HCT116 (cell line): ENCODE measurements at regions not wholly inside any gene's neighbourhood (a gene's known extent, or its start where the extent isn't known, plus 50 kb on each side); places are given as distances from the start of the nearest gene placed in this dataset.

Experiments
- ATAC-seq: fragments of 200-7000 bp; cut with Tn5 transposase; 2 replicates; pipeline ENCODE4 v1.9.1; 2020; ENCODE audit warnings: mild to moderate bottlenecking, moderate library complexity
- BruUV-seq: library from RNA; stranded (reverse); fragments of 400-500 nt; replicated peaks from 2 replicates; lab custom pipeline; 2021; lab: Mats Ljungman, UMichigan
- CTCF ChIA-PET: fragments of 300-600 bp; sonication (Branson Sonifier 250); formaldehyde crosslinking; loops from one replicate; lab custom pipeline; 2021; ENCODE audit warnings: antibody characterized with exemption; lab: Charles Lee
- POLR2A ChIA-PET: fragments of 300-600, 350-600 bp; sonication (Branson Sonifier 250); formaldehyde crosslinking; loops from one replicate; lab custom pipeline; 2021; ENCODE audit warnings: antibody characterized with exemption; lab: Charles Lee
- RAD21 ChIA-PET, 2 experiments: fragments of 300-600 bp; sonication (Branson Sonifier 250); formaldehyde crosslinking; loops; one replicate each; lab custom pipeline; 2023; ENCODE audit warnings: low total read pairs in 2 of 2; ENCODE audit not compliant: uncharacterized antibody in 2 of 2, unreplicated experiment in 2 of 2, low non-redundant PET in 1 of 2; lab: Charles Lee
- DNase-seq: peaks from one replicate; pipeline ENCODE4 v3.0.0-alpha.2; 2010; ENCODE audit warnings: low read depth, low spot score
- H2AFZ ChIP-seq: fragments of 200-600 bp; shearing (Covaris generic), sonication (generic); 2 replicates; pipeline ENCODE4 v1.6.1; 2017; ENCODE audit warnings: low read depth, mixed run types, mixed read lengths, antibody characterized with exemption, low read length; ENCODE audit not compliant: poor library complexity, severe bottlenecking
- H3K27ac ChIP-seq: 2 replicates; pipeline ENCODE4 v1.5.1; 2012; ENCODE audit warnings: low read depth, low read length
- H3K27me3 ChIP-seq: fragments of 200-600 bp; sonication (generic); 2 replicates; pipeline ENCODE4 v1.6.1; 2016; ENCODE audit warnings: mixed run types, low read length, mixed read lengths; ENCODE audit not compliant: insufficient read depth
- H3K36me3 ChIP-seq, 2 experiments: fragments of 200-500 bp in 1 of 2; fragments of 200-600 bp in 1 of 2; sonication (Bioruptor generic) in 1 of 2; sonication (generic) in 1 of 2; 2 replicates each; pipeline versions ENCODE4 v1.5.1 to v1.6.1; 2014 to 2016; ENCODE audit warnings: low read length in 2 of 2, inconsistent platforms in 1 of 2, mixed read lengths in 1 of 2, mixed run types in 1 of 2; ENCODE audit not compliant: insufficient read depth in 2 of 2, control insufficient read depth in 1 of 2
- H3K4me1 ChIP-seq, 2 experiments: fragments of 200-600 bp in 1 of 2; sonication (generic) in 1 of 2; 2 replicates each; pipeline versions ENCODE4 v1.5.1 to v1.6.1; 2012 to 2017; ENCODE audit warnings: low read length in 2 of 2, inconsistent platforms in 1 of 2, mild to moderate bottlenecking in 1 of 2, mixed read lengths in 1 of 2, mixed run types in 1 of 2, moderate library complexity in 1 of 2; ENCODE audit not compliant: insufficient read depth in 2 of 2, control insufficient read depth in 1 of 2
- H3K4me2 ChIP-seq: fragments of 200-600 bp; sonication (generic); 2 replicates; pipeline ENCODE4 v1.6.1; 2017; ENCODE audit warnings: mixed run types, low read length, mixed read lengths
- H3K4me3 ChIP-seq, 2 experiments: fragments of 200-600 bp in 1 of 2; sonication (generic) in 1 of 2; replicated peaks in 1 of 2; 2 replicates each; pipeline ENCODE4 v1.5.1; 2011 to 2016; ENCODE audit warnings: low read length in 2 of 2, control low read depth in 1 of 2, low read depth in 1 of 2, mild to moderate bottlenecking in 1 of 2, mixed read lengths in 1 of 2, mixed run types in 1 of 2
- H3K79me2 ChIP-seq: fragments of 200-600 bp; sonication (generic); 2 replicates; pipeline ENCODE4 v1.6.1; 2017; ENCODE audit warnings: mild to moderate bottlenecking, mixed run types, low read length, moderate library complexity, mixed read lengths; ENCODE audit not compliant: insufficient read depth
- H3K9ac ChIP-seq: fragments of 200-600 bp; sonication (generic); 2 replicates; pipeline ENCODE4 v1.6.1; 2016; ENCODE audit warnings: low read length, mixed read lengths
- H3K9me2 ChIP-seq: fragments of 200-600 bp; sonication (generic), shearing (Covaris generic); 2 replicates; pipeline ENCODE4 v1.6.1; 2017; ENCODE audit warnings: mixed run types, mild to moderate bottlenecking, moderate library complexity; ENCODE audit not compliant: insufficient read depth
- H3K9me3 ChIP-seq, 2 experiments: fragments of 200-500 bp in 1 of 2; fragments of 200-600 bp in 1 of 2; sonication (Bioruptor generic) in 1 of 2; sonication (generic) in 1 of 2; 2 replicates each; pipeline ENCODE4 v1.6.1; 2014 to 2017; ENCODE audit warnings: low read length in 2 of 2, mixed read lengths in 2 of 2, inconsistent platforms in 1 of 2, low read depth in 1 of 2, mild to moderate bottlenecking in 1 of 2, mixed run types in 1 of 2, moderate library complexity in 1 of 2; ENCODE audit not compliant: control insufficient read depth in 1 of 2, insufficient read depth in 1 of 2
- H4K20me1 ChIP-seq: fragments of 200-600 bp; sonication (generic), shearing (Covaris generic); 2 replicates; pipeline ENCODE4 v1.6.1; 2017; ENCODE audit warnings: mixed run types, mild to moderate bottlenecking, moderate library complexity; ENCODE audit not compliant: insufficient read depth
- CBX3 ChIP-seq: IDR thresholded peaks from 2 replicates; pipeline ENCODE4 v1.6.1; 2012; ENCODE audit warnings: low read depth
- POLR2A ChIP-seq: IDR thresholded peaks from 2 replicates; pipeline ENCODE4 v1.7.0; 2011; ENCODE audit warnings: borderline replicate concordance; ENCODE audit not compliant: insufficient read depth, insufficient read length; ENCODE audit errors: extremely low read depth
- SIN3A ChIP-seq: IDR thresholded peaks from 2 replicates; pipeline ENCODE4 v1.6.1; 2012; ENCODE audit warnings: low read depth
- ZFX ChIP-seq: fragments of 450-650 bp; IDR thresholded peaks from 2 replicates; pipeline ENCODE4 v1.6.1; 2017
- intact Hi-C: fragments of 100-400 bp; cut with micrococcal nuclease; formaldehyde crosslinking; loops from 2 replicates; pipeline ENCODE4 v1.10.0; 2022
- TF ChIP-seq, protein P1 (sequence below), 3 experiments: fragments of 200-600 bp in 1 of 3; sonication (generic) in 1 of 3; IDR thresholded peaks in 2 of 3; conservative IDR thresholded peaks in 1 of 3; 2 replicates each; pipeline ENCODE4 v1.5.1; 2012 to 2017; ENCODE audit warnings: low read depth in 2 of 3, low read length in 2 of 3, antibody characterized with exemption in 1 of 3, borderline replicate concordance in 1 of 3, control low read depth in 1 of 3, mild to moderate bottlenecking in 1 of 3, mixed read lengths in 1 of 3, mixed run types in 1 of 3, moderate library complexity in 1 of 3; ENCODE audit not compliant: insufficient read depth in 1 of 3
- TF ChIP-seq, protein P2 (sequence below): IDR thresholded peaks from 2 replicates; pipeline ENCODE4 v1.6.1; 2012; ENCODE audit warnings: low read depth
- TF ChIP-seq, protein P3 (sequence below): IDR thresholded peaks from 2 replicates; pipeline ENCODE4 v1.6.1; 2012
- TF ChIP-seq, protein P4 (sequence below): IDR thresholded peaks from 2 replicates; pipeline ENCODE4 v1.6.1; 2011; ENCODE audit warnings: mild to moderate bottlenecking, low read length, moderate library complexity; ENCODE audit not compliant: insufficient replicate concordance; ENCODE audit errors: extremely low read depth

GRCh38 chr4:68734095-68734494 is 63.6 kb upstream of the UGT2B15 start:
- Histone ChIP-seq H2AFZ (no peak overlapping the region), H3K27me3 (no peaks in the 10 kb centered on the region), H3K4me3 (no peak overlapping the region), H4K20me1 (no peaks in the 10 kb centered on the region), H3K36me3 (no peaks in the 10 kb centered on the region), H3K4me2 (no peak overlapping the region), H3K9me3 (no peaks in the 10 kb centered on the region)
- ATAC-seq, result no peak
- no peak for TF ChIP-seq CBX3
- no peak for TF ChIP-seq ZFX
- TF ChIP-seq, protein P1, sequence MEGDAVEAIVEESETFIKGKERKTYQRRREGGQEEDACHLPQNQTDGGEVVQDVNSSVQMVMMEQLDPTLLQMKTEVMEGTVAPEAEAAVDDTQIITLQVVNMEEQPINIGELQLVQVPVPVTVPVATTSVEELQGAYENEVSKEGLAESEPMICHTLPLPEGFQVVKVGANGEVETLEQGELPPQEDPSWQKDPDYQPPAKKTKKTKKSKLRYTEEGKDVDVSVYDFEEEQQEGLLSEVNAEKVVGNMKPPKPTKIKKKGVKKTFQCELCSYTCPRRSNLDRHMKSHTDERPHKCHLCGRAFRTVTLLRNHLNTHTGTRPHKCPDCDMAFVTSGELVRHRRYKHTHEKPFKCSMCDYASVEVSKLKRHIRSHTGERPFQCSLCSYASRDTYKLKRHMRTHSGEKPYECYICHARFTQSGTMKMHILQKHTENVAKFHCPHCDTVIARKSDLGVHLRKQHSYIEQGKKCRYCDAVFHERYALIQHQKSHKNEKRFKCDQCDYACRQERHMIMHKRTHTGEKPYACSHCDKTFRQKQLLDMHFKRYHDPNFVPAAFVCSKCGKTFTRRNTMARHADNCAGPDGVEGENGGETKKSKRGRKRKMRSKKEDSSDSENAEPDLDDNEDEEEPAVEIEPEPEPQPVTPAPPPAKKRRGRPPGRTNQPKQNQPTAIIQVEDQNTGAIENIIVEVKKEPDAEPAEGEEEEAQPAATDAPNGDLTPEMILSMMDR (IDR thresholded peaks at IDR 0.05 in 2 of 3, conservative IDR thresholded peaks at IDR 0.05 in 1 of 3; ENCODE audit: borderline replicate concordance in 1 of 3, insufficient read depth in 1 of 3, low read depth in 2 of 3, low read length in 2 of 3), result no peak
- TF ChIP-seq, protein P2, sequence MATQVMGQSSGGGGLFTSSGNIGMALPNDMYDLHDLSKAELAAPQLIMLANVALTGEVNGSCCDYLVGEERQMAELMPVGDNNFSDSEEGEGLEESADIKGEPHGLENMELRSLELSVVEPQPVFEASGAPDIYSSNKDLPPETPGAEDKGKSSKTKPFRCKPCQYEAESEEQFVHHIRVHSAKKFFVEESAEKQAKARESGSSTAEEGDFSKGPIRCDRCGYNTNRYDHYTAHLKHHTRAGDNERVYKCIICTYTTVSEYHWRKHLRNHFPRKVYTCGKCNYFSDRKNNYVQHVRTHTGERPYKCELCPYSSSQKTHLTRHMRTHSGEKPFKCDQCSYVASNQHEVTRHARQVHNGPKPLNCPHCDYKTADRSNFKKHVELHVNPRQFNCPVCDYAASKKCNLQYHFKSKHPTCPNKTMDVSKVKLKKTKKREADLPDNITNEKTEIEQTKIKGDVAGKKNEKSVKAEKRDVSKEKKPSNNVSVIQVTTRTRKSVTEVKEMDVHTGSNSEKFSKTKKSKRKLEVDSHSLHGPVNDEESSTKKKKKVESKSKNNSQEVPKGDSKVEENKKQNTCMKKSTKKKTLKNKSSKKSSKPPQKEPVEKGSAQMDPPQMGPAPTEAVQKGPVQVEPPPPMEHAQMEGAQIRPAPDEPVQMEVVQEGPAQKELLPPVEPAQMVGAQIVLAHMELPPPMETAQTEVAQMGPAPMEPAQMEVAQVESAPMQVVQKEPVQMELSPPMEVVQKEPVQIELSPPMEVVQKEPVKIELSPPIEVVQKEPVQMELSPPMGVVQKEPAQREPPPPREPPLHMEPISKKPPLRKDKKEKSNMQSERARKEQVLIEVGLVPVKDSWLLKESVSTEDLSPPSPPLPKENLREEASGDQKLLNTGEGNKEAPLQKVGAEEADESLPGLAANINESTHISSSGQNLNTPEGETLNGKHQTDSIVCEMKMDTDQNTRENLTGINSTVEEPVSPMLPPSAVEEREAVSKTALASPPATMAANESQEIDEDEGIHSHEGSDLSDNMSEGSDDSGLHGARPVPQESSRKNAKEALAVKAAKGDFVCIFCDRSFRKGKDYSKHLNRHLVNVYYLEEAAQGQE, result no peak
- TF ChIP-seq, protein P3, sequence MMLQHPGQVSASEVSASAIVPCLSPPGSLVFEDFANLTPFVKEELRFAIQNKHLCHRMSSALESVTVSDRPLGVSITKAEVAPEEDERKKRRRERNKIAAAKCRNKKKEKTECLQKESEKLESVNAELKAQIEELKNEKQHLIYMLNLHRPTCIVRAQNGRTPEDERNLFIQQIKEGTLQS, result no peak
- TF ChIP-seq SIN3A, result no peak
- no peak for TF ChIP-seq POLR2A
- TF ChIP-seq, protein P4, sequence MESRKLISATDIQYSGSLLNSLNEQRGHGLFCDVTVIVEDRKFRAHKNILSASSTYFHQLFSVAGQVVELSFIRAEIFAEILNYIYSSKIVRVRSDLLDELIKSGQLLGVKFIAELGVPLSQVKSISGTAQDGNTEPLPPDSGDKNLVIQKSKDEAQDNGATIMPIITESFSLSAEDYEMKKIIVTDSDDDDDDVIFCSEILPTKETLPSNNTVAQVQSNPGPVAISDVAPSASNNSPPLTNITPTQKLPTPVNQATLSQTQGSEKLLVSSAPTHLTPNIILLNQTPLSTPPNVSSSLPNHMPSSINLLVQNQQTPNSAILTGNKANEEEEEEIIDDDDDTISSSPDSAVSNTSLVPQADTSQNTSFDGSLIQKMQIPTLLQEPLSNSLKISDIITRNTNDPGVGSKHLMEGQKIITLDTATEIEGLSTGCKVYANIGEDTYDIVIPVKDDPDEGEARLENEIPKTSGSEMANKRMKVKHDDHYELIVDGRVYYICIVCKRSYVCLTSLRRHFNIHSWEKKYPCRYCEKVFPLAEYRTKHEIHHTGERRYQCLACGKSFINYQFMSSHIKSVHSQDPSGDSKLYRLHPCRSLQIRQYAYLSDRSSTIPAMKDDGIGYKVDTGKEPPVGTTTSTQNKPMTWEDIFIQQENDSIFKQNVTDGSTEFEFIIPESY, result no peak
- TF ChIP-seq, all 23 proteins: peak for 0
- no TSS peak for BruUV-seq
- Histone ChIP-seq H3K27ac (no peak overlapping the region), H3K79me2 (no peaks in the 10 kb centered on the region), H3K4me1 (no peaks in the 10 kb centered on the region), H3K9ac (no peak overlapping the region), H3K9me2 (no peaks in the 10 kb centered on the region)
- intact Hi-C loops, result no loop called here
- no peak for DNase-seq
- RAD21 ChIA-PET, result no interaction called here
- POLR2A ChIA-PET, result no interaction called here
- CTCF ChIA-PET, result no interaction called here
